ENCODE measurements at regions not wholly inside any gene's neighbourhood (a gene's known extent, or its start where the extent isn't known, plus 50 kb on each side); places are given as distances from the start of the nearest gene placed in this dataset.

- TF ChIP-seq CTCF (IDR thresholded peaks at IDR 0.05) (no peak), POLR2A (IDR thresholded peaks at IDR 0.05) (no peak)
Observed at GRCh38 chr12:40171501-40171900, 53.3 kb upstream of the LRRK2 start.

All from thyroid gland (tissue), 4 donors.